ENCODE measurements at regions not wholly inside any gene's neighbourhood (a gene's known extent, or its start where the extent isn't known, plus 50 kb on each side); places are given as distances from the start of the nearest gene placed in this dataset.

DNA sequence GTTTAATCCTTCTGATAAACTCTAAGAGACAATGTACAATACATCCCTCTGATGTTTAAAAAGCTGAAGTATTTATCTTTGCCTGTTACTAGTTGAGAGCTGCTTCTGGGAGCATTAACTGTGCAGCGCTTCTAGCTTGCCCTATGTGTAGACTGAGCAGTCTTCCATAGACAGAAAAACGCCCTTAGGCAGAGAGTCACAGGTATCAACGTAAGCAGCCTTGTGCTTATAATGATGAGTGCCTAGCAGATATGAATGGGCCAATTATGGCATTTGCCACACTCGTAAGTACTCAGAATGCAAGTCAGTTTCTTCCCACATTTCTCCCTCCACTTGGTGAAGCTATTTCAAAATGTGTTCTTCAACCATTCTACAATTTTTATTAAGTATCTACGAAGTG, 731.1 kb upstream of the SLC8A1 start:
- TF ChIP-seq CTCF (IDR thresholded peaks at IDR 0.05) (no peak), POLR2A (IDR thresholded peaks at IDR 0.05) (no peak)

Data from uterus (tissue), 2 donors.